CD4-positive, alpha-beta T cell treated with Interleukin-17A for 4 hours (primary cell): ENCODE measurements at regions not wholly inside any gene's neighbourhood (a gene's known extent, or its start where the extent isn't known, plus 50 kb on each side); places are given as distances from the start of the nearest gene placed in this dataset.
A peak's percentile ranks its signal among the peaks of the same experiment; 100 is the strongest.

Source experiments
- DNase-seq: peaks from one replicate; pipeline ENCODE4 v3.0.0-alpha.2; 2020; ENCODE audit warnings: mixed read lengths

DNA sequence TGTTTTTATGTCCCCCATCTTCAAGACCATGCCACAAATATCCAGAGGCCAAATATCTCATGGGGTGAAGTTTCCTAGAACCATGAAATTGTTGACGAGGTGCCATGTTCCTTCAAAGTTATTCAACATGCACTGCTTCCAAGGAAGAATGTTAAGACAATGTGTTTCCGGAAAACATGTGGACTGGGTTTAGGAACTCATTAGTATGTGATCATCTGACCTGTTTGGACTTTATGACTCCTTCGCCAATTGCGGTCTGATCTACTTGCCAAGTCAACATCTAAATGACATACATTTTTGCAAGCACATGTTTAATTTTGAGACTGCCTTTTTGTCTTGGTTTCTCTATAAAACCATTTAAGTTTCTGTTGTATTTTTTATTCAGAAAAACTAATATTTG is 234.8 kb downstream of the MAF start:
- no peak for DNase-seq

DNA sequence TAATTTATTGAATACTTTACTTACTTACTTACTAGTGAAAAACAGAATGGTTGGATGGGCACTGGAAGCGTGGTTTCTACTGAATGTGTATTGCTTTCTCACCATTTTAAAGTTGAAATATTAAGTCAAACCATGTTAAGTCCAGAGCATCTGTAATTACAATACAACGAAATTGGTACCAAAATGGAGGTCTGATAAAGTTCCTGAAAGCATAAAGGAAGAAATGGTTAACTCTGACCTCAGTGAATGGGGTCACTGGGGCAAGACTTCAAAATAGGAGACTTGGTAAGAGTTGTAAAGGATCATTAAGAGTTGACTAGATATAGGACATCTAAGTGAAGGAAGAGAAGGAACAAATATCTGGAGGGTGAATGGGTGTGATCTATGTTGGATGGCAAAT is 237.1 kb downstream of the MAF start:
- DNase-seq, result no peak

DNA sequence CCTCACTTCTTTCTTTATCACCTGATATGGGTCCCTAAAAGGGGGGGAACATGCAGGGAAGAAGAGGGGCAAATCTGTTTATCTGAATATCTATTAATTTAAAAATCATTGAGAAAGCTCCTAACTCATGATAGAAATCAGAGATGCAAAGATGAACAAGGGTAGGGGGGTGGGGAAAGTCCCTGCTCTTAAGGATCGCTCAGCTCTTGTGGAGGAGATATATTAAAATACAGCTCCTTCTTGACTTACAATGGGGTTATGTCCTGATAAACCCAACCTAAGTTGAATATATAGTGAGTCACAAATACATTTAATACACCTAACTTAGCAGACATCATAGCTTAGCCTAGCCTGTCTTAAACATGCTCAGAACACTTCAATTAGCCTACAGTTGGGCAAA is 237.5 kb downstream of the MAF start:
- DNase-seq, result no peak

DNA sequence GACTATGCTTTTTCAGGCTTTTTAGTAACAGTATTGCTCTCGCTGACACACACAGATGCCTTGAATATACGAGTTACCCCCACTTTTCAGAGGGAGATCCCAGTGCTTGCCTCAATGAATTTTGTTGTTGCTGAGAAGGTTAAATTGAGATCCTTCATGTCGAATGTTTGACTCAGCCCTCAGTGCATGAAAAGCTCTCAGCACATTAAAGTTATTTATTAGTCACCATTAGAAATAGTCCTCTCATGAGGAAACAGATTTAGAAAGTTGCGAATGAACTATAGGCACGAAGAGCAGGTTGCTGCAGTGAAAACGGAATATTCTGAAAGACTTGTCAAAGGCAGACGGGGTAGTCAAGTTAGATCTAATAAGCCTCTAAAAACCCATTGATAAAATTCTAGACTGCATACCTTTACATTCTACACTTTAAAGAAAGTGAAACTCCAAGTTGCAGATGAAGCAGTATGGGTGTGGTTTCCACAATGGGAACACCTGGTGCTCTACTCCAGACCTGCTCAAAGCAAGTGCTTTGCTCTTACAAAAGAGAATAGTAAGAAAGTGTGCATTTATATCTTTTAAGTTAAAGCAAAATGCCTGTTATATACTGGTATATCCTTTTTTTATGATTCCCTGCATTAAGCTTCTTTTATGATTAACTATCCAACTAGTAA is 238.1 kb downstream of the MAF start:
- no peak for DNase-seq

DNA sequence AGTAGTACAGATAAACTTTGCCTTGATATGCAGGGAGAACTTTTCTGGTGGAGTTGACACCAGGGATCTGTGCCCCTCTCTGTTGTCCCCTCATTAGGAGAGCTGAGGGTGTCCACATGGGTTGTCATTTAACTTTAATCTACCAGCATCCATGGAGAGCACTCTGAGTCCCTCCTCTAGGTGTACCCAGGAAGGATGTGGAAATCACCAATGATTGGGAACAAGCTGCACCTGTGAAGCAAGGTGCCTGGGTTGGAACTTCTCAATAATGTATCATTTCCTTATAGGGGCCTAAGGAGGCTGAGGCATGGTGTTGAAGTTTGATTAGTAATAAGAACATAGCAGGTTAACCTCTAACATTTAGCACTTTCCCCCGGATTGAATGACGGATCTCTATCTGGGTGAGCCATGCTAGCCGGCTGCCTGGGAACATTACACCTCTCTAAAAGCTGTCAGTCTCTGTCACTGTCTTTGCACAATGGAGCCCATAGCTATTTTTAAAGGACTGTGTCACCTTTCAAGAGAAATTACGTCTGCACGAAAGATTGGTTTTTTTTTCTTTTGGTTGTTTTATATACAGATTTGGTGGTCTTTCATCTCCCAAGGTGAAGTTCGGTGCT is 239.3 kb downstream of the MAF start:
- no peak for DNase-seq

DNA sequence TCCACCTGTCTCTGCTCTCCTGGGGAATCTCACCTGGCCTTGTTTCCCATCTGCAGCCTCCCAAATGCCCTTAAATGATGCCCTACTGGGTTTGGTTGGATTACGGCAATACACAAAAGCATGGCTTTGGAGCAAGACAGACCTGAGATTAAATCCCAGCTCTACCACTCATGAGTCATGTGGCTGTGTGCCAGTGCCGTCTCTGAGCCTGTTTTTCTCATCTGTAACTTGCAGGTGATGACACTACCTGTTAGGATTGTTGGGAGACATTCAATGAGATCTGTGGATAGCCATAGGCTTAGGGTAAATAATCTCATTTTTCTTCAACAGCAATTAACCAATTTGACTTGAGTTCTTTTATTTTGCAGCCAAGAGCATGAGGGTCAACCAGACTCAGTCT is 240.3 kb downstream of the MAF start:
- DNase-seq, result no peak

DNA sequence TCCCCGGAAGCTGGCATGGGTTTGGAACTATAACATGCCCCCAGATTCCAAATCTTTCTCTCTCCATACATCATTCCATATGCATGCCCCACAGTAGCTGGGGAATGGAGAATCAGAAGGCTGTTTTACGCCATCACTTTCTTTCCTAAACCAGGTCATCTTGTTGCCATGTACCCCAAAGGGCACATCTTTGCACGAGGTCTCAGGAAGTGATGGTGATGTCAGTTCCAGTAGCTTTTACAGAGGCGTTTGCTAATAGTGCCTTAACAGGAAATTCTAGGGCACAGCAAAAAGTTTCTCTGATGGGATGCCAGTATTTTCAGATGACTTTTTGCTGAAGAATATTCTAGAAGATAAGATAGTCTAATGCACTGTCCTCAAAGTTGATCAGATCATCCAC is 241.5 kb downstream of the MAF start:
- no peak for DNase-seq

DNA sequence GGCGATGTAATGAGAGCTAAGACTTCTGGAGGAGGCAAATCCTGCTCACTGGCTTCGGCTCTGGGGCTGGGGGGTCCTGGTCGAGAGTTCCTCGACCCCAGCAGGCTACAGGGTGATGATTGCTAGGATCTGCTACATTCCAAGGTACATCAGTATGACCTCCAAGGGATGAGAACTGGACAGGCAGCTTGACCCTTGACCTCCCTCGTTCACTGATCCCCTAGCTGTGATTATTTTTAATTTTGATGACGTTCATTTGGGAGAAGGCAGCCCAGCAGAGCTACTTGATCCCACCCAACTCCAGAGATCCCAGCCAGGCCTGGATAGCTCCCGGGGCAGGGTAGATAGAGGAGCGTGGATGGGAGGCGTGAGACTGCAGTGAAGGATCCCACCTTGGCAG is 242.3 kb downstream of the MAF start:
- no peak for DNase-seq

DNA sequence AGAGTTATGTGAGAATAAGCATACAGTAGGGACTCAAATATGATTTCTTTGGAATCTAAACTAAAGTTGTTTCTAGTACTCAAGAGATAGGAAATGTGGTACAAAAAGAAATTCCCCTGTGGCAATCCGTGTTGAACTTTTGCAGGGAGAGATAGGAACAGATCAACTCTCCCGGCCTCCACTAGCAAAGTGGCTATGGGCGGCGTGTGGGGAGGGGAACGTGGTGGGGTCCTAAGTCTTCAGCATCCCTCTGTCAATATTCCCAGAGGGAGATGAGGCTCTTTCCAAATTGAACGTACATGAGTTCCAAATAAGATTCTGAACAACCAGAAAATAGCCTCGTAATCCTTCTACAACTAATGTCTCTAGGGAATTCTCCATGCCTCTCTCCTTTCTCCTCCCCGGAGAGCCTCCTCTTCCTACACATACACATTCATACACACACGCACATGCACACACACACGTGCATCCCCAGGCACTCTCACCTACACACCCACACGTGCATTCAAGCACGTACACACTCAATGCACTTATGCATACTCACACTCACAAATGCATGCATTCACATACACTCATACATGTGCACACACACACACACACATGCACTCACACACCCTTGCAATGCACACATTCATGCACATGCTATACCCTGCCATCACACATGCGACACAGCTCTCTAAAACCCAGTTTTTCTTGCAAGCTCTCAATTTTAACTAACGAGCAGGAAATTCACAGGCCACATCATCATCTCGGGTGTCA is 244.8 kb downstream of the MAF start:
- no peak for DNase-seq

DNA sequence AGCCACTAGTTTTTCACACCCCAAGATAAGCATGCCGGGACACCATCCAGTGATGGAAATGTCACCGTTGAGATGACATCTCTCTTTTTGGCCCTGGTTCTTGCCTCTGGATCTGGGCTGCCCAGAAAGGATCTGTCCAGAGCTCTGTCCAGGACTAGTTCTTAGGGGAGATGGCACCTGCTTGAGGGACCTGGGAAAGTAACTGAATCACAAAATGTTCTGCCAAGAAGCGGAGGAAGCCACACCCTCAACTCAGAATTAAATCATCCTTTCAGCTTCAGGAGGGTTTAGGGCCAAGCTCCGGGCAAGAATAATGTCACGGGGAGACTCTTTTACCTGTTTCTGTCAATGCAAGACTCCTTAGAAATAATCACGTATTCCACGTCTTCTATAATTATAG is 248.6 kb downstream of the MAF start:
- no peak for DNase-seq

DNA sequence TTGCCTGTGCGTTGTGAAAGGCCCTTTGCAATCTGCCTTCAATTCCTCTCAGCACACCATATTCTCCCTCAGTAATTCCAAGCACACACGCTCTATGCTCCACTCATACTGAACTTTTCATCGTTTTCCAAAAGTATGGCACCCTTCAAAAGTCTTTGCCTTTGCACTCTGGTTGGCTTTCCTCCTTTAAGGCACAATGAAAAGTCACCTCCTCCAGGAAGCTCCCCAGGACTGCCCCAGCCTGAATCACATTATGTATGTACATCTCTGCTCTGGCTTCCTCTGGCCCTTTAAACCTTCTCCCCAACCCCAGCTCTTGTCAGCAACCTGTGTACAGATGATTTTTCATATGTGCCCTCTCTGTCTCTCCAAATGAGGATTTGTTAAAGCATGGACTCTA is 250.7 kb downstream of the MAF start:
- DNase-seq, result no peak

DNA sequence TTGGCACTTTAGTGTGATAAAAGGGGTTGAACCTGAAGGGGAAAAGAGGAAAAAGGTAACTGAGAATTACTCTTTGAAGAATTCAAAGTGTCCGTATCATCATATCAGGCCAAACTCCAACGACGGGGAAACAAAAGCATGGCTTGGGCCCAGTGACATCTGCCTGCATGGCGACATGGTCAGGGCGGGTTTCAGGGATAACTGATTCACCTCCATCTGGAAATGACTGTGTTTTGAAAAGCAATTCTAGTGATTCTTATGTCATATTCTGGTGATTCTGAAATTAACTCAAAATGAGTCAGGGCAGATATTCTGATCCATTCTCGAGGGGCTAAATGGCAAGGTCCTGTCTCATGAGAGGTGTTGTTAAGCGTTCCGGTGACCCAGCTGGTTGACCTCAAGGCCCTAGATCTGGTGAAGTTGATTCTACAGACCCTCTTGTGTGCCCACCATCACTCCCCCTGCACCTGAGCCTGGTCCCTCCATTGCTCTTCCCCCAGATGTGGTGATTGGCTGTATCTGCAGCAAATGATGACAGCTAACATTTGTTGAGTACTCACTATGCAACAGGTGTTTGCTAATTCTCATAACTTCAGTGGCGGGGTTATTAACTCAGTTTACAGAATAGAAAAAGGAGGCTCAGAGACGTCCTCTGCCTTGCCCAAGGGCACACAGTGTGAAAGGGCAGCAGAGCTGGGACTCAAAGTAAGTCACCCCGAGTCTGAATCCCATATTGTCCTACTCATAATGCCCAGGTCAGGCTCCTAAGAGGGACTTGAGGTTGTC is 251.8 kb downstream of the MAF start:
- no peak for DNase-seq

DNA sequence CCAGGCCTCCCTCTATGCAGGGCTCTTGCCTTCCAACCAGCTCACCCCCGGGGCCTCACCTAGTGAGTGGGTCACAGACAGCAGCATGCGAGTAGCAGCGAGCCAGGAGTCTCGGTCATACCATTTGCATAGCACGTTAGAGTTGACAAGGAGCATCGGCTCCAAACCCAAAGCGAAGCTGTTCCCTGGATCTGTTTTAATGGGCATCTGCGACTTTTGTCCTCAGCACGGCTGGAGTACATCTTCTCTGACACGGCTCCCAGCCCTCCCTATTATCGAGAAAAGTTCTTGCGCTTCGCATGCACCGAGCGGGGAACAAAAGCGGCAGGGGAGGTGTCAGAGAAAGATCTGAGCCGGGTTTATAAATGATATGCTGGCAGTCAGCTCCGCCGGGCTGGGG is 253.3 kb downstream of the MAF start:
- no peak for DNase-seq

DNA sequence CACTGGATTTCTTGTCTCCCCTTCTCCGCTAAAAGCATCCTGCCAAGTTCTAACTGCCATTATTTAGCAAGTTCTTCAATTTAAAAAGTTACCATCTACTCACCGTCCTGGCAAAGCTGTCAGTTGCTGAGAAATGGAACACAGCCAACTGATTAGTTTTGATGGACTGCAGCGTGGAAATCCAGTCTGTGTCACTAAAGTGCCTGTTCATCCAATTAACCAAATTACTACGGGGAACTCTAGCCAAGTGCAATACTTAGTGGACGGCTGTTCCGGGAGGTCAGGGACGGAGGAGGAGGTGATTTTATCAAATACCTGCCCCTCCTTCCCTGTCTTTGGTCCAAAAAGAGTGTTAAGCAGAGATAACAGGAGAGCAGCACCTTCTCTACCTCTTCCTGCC is 260.7 kb downstream of the MAF start:
- no peak for DNase-seq

DNA sequence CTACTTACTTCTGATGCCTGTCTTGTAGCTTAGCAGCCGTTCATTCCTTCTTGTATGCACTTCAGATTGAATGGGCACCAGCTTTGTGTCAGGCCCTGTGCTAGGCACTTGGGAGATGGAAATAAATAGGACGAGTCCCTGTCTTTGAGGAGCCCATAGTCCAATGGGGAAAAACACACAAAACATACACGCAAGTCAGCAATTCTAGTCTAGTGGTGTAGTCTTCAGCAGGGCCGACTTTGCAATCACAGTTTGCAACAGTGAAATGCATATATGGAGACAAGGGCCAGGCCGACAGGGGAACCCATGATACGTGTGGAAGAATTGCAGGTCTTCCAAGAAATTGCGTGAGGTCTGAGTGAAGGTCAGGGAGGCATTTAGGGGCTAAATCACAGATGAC is 262.6 kb downstream of the MAF start:
- no peak for DNase-seq

DNA sequence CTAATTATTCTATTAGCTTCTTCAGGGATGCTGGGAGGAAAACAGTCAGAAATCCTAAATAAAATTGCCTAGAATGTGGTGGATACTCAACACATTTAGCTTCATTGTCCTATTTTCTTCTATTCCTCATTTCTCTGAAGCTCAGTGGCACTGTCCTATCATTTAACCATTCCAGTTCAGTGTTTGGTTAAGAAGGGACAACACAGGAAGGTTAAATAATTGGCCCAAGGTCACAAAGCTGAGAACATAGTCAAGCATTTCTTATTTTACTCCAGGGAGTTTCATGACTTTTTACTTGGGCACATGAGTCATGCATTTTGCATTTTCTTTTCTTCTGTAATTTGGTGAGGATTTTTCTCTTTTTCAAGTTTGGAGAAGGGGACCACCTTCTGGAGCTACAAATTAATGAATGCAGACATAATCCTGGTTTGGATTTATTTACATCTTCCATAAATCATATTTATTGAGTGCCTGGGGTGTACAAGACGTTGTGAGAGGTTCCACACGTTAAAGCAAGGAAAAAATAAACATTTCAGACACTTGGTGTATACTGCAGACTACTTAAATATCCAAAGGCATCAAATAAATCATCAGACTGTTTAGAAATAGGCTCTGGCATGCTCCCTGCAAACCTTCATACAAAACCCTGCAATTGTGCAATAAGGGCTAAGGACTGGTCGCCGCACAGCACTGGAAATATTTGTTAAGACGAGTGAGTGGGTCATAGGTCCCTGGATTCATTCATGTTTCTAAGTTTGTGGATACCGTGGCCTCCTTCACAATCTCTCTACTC is 263.9 kb downstream of the MAF start:
- no peak for DNase-seq

DNA sequence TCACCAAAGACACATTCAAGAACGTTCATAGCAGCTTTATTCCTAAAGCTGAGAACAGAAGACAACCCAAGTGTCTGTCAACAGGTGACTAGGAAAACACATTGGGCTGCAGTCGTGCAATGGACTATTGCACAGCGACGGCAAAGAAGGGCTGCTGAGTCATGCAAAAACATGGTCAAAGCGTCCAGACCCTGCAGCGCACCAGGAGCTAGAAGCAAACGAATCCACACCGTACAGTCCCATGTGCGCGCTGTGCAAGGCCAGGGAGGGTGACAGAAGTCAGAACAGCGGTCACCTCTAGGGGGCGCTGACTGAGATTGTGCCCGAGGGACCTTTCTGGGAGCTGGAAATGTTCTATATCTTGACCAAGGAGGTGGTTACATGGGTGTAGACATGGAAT is 266.4 kb downstream of the MAF start:
- DNase-seq, result peak; percentile 41

DNA sequence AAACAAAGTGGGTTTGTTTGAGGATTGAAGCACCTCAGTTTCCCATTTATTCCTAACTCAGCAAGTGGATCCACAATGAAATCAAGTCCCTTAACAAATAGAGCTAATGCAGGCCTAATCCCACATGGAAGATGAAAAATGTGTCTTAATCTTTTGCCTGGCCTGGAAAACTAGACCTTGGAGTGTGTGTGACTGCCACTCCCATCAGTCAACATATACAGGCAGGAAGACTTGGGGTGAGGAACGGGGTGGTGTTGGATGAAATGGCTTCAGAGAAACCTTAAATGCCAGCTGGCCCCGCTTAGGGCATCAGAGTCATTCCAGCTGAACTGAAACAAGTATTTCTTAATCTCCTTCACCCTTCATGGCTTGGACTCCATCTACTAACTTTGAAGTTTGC is 269.5 kb downstream of the MAF start:
- DNase-seq, result no peak

DNA sequence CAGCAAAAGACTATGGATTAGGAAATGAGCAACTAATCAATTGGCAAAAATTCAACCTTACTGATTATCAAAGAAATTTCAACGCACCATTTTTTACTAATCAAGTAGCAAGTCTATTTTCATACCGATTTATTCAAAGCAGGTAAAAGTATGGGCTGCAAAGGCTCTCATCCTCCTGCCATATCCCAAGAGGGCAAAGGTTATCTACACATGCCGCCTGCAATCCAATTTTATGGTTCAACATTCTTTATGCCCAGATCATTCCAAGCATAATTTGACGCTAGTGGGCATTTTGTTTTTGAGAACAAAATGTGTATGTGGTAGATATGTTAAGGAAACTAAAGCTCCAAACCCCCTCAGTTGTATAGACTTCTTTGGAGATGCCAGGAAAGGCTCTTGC is 270.6 kb downstream of the MAF start:
- DNase-seq, result no peak

DNA sequence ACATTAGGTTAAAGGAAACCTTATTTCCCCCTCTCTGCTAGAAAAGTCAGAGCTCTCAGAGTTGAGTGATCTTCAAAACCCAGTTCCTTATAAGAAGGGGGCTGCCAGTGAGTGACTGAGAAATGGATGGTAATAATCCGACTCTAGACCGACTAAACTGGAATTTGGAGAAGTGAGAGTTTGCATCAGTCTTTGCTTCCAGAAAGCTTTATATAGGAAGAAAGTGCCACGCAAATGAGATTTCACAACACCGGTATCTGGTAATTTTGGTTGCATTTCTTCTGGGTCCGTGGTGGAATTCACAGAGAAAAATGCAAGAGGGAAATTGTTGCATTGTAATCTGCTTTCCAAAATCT is 271.4 kb downstream of the MAF start:
- DNase-seq, result no peak

DNA sequence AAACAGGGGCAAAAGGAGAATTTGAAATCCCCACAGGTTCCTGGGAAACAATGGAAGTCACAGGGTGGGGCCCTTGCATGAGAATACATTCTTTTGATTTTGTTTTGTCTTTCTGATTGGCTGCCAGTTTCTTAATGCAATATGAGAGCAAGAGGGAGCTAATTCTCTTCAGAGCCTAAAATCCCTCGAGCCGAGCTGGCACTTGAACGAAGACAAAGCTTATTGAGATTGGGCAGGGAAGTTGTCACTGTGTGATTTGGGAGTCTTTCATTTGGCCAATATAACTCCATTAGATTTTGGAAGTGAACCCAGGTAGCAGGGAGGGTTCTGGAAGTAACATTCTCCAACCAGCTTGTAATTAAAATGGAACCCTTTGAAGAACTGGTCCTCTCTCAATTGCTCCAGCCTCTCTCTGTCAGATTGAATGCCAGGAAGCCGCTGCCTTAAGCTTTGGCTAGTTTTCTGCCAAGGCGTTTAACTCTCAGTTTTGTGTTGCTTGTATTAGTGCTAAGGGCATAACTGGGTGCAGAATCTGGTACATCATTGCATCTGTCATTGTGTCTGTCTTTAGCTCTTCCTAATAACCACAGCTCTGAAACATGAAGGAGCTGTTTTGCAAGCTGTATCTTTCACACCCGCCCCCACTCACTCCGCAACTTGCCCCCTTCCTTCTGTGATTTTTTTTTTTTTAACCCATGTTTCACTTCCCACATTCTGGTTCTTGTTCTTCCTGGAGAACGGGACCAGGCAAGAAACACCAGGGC is 272.0 kb downstream of the MAF start:
- no peak for DNase-seq

DNA sequence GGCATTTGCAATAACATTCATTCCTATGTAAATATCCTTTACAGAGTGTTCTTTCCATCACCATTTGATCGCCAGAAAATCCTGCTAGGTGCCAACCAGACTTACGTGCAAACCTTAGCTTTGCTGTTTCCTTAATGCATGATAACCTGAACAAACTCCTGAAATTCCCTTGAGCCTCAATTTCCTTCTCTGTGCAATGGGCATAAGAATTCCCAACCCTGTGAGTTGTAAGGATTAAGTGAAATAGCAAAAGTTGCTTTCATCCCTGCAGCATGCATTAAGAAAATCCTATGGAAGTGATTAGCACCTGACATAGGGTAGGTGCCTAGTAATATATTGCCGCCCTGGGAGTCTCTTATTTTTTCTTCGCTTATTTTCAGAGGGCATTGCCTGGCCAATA is 272.7 kb downstream of the MAF start:
- no peak for DNase-seq
